ENCODE measurements at regions not wholly inside any gene's neighbourhood (a gene's known extent, or its start where the extent isn't known, plus 50 kb on each side); places are given as distances from the start of the nearest gene placed in this dataset.

- Histone ChIP-seq H2AK5ac (ENCODE audit: low read length) (no peak overlapping the region), H3K4ac (ENCODE audit: low read depth, low read length) (no peak overlapping the region), H3K36me3 (ENCODE audit: control insufficient read depth in 1 of 2, insufficient read depth in 2 of 2, low read length in 2 of 2) (no peaks in the 10 kb centered on the region), H3K79me2 (ENCODE audit: control insufficient read depth, insufficient read depth, low read length, poor library complexity) (no peaks in the 10 kb centered on the region), H2BK120ac (ENCODE audit: insufficient read depth, low read length, poor library complexity) (no peak overlapping the region), H3K4me1 (ENCODE audit: control insufficient read depth in 1 of 2, insufficient read depth in 2 of 2, low read length in 2 of 2) (no peaks in the 10 kb centered on the region), H4K12ac (ENCODE audit: low read depth, low read length) (no peak overlapping the region), H3K27me3 (ENCODE audit: insufficient read depth, low read length) (no peaks in the 10 kb centered on the region), H3K79me1 (ENCODE audit: low read length) (no peaks in the 10 kb centered on the region), H4K8ac (ENCODE audit: low read depth, low read length) (no peak overlapping the region), H3K9ac (ENCODE audit: low read length) (no peak overlapping the region), H3K14ac (ENCODE audit: low read length) (no peak overlapping the region), H4K91ac (ENCODE audit: low read depth, low read length) (no peak overlapping the region), H3K4me2 (ENCODE audit: low read length) (no peak overlapping the region), H3K23ac (ENCODE audit: low read length) (no peak overlapping the region), H2AFZ (ENCODE audit: insufficient read depth, low read length, poor library complexity) (no peak overlapping the region), H2BK5ac (ENCODE audit: low read depth, low read length, poor library complexity) (no peak overlapping the region), H3K27ac (ENCODE audit: low read depth, low read length) (no peak overlapping the region), H3K9me3 (ENCODE audit: insufficient read depth, low read depth, low read length) (no peaks in the 10 kb centered on the region), H2BK12ac (ENCODE audit: low read length) (no peak overlapping the region), H3K4me3 (ENCODE audit: low read depth, low read length) (no peak overlapping the region), H3K18ac (ENCODE audit: low read length) (no peak overlapping the region)
- WGBS (ENCODE audit: extremely low coverage, insufficient coverage, insufficient read length): no CpG with 5 or more reads among the region's 3 CpGs
- no peak for DNase-seq
Measured at GRCh38 chrX:99305573-99305972, 1104.5 kb downstream of the PCDH19 start.

- H4K8ac ChIP-seq (ENCODE audit: low read depth, low read length): no peak overlapping the region
- no peak overlapping the region for H3K18ac ChIP-seq (ENCODE audit: low read length)
- no peak overlapping the region for H3K23ac ChIP-seq (ENCODE audit: low read length)
- H3K9ac ChIP-seq (ENCODE audit: low read length): no peak overlapping the region
- no peaks in the 10 kb centered on the region for H3K27me3 ChIP-seq (ENCODE audit: insufficient read depth, low read length)
- peak in 1 of 2 donors; percentile 34 for DNase-seq
- H2AFZ ChIP-seq (ENCODE audit: insufficient read depth, low read length, poor library complexity): no peak overlapping the region
- H3K4me3 ChIP-seq (ENCODE audit: low read depth, low read length): no peak overlapping the region
- WGBS (ENCODE audit: extremely low coverage, insufficient coverage, insufficient read length): no CpG with 5 or more reads among the region's 2 CpGs
- no peaks in the 10 kb centered on the region for H3K4me1 ChIP-seq (ENCODE audit: control insufficient read depth in 1 of 2, insufficient read depth in 2 of 2, low read length in 2 of 2)
- H2BK12ac ChIP-seq (ENCODE audit: low read length): no peak overlapping the region
- H2BK5ac ChIP-seq (ENCODE audit: low read depth, low read length, poor library complexity): no peak overlapping the region
- H3K79me1 ChIP-seq (ENCODE audit: low read length): no peaks in the 10 kb centered on the region
- H4K91ac ChIP-seq (ENCODE audit: low read depth, low read length): no peak overlapping the region
- H3K9me3 ChIP-seq (ENCODE audit: insufficient read depth, low read depth, low read length): no peaks in the 10 kb centered on the region
- H3K14ac ChIP-seq (ENCODE audit: low read length): no peak overlapping the region
- H4K12ac ChIP-seq (ENCODE audit: low read depth, low read length): no peak overlapping the region
- H2BK120ac ChIP-seq (ENCODE audit: insufficient read depth, low read length, poor library complexity): no peak overlapping the region
- no peak overlapping the region for H3K4me2 ChIP-seq (ENCODE audit: low read length)
- no peaks in the 10 kb centered on the region for H3K79me2 ChIP-seq (ENCODE audit: control insufficient read depth, insufficient read depth, low read length, poor library complexity)
- no peak overlapping the region for H3K4ac ChIP-seq (ENCODE audit: low read depth, low read length)
- H3K27ac ChIP-seq (ENCODE audit: low read depth, low read length): no peak overlapping the region
- H3K36me3 ChIP-seq (ENCODE audit: control insufficient read depth in 1 of 2, insufficient read depth in 2 of 2, low read length in 2 of 2): no peaks in the 10 kb centered on the region
- H2AK5ac ChIP-seq (ENCODE audit: low read length): no peak overlapping the region
Measured at GRCh38 chrX:99301990-99302389, 1108.1 kb downstream of the PCDH19 start.

- Histone ChIP-seq H4K12ac (ENCODE audit: low read depth, low read length) (no peak overlapping the region), H3K27me3 (ENCODE audit: insufficient read depth, low read length) (no peaks in the 10 kb centered on the region), H2BK120ac (ENCODE audit: insufficient read depth, low read length, poor library complexity) (no peak overlapping the region), H3K23ac (ENCODE audit: low read length) (no peak overlapping the region), H3K18ac (ENCODE audit: low read length) (no peak overlapping the region), H2BK12ac (ENCODE audit: low read length) (no peak overlapping the region), H4K91ac (ENCODE audit: low read depth, low read length) (no peak overlapping the region), H3K4me3 (ENCODE audit: low read depth, low read length) (no peak overlapping the region), H3K14ac (ENCODE audit: low read length) (no peak overlapping the region), H2AK5ac (ENCODE audit: low read length) (no peak overlapping the region), H2AFZ (ENCODE audit: insufficient read depth, low read length, poor library complexity) (no peak overlapping the region), H3K36me3 (ENCODE audit: control insufficient read depth in 1 of 2, insufficient read depth in 2 of 2, low read length in 2 of 2) (no peaks in the 10 kb centered on the region), H2BK5ac (ENCODE audit: low read depth, low read length, poor library complexity) (no peak overlapping the region), H3K79me1 (ENCODE audit: low read length) (no peaks in the 10 kb centered on the region), H4K8ac (ENCODE audit: low read depth, low read length) (no peak overlapping the region), H3K27ac (ENCODE audit: low read depth, low read length) (no peak overlapping the region), H3K79me2 (ENCODE audit: control insufficient read depth, insufficient read depth, low read length, poor library complexity) (no peaks in the 10 kb centered on the region), H3K4me1 (ENCODE audit: control insufficient read depth in 1 of 2, insufficient read depth in 2 of 2, low read length in 2 of 2) (no peaks in the 10 kb centered on the region), H3K4ac (ENCODE audit: low read depth, low read length) (no peak overlapping the region), H3K9me3 (ENCODE audit: insufficient read depth, low read depth, low read length) (no peaks in the 10 kb centered on the region), H3K9ac (ENCODE audit: low read length) (no peak overlapping the region), H3K4me2 (ENCODE audit: low read length) (no peak overlapping the region)
- DNase-seq: no peak
- no CpG with 5 or more reads among the region's 8 CpGs for WGBS (ENCODE audit: extremely low coverage, insufficient coverage, insufficient read length)
Measured at GRCh38 chrX:99271641-99272040, 1138.4 kb downstream of the PCDH19 start.

- WGBS (ENCODE audit: extremely low coverage, insufficient coverage, insufficient read length): no CpG with 5 or more reads among the region's 2 CpGs
Measured at GRCh38 chrX:99266255-99266654, 1143.8 kb downstream of the PCDH19 start.

More at GRCh38 chrX:99266255-99266654, 1143.8 kb downstream of the PCDH19 start:
- H2BK5ac ChIP-seq (ENCODE audit: low read depth, low read length, poor library complexity): no peak overlapping the region
- H3K4ac ChIP-seq (ENCODE audit: low read depth, low read length): no peak overlapping the region
- H3K79me1 ChIP-seq (ENCODE audit: low read length): no peaks in the 10 kb centered on the region
- no peak overlapping the region for H2AK5ac ChIP-seq (ENCODE audit: low read length)
- DNase-seq: no peak
- H2BK12ac ChIP-seq (ENCODE audit: low read length): no peak overlapping the region
- H3K79me2 ChIP-seq (ENCODE audit: control insufficient read depth, insufficient read depth, low read length, poor library complexity): no peaks in the 10 kb centered on the region
- H3K4me2 ChIP-seq (ENCODE audit: low read length): no peak overlapping the region
- H3K9me3 ChIP-seq (ENCODE audit: insufficient read depth, low read depth, low read length): no peaks in the 10 kb centered on the region
- H3K18ac ChIP-seq (ENCODE audit: low read length): no peak overlapping the region
- no peaks in the 10 kb centered on the region for H3K27me3 ChIP-seq (ENCODE audit: insufficient read depth, low read length)
- H3K23ac ChIP-seq (ENCODE audit: low read length): no peak overlapping the region
- H3K14ac ChIP-seq (ENCODE audit: low read length): no peak overlapping the region
- H3K4me1 ChIP-seq (ENCODE audit: control insufficient read depth in 1 of 2, insufficient read depth in 2 of 2, low read length in 2 of 2): no peaks in the 10 kb centered on the region
- H3K27ac ChIP-seq (ENCODE audit: low read depth, low read length): no peak overlapping the region
- H3K4me3 ChIP-seq (ENCODE audit: low read depth, low read length): no peak overlapping the region
- H3K36me3 ChIP-seq (ENCODE audit: control insufficient read depth in 1 of 2, insufficient read depth in 2 of 2, low read length in 2 of 2): no peaks in the 10 kb centered on the region
- no peak overlapping the region for H3K9ac ChIP-seq (ENCODE audit: low read length)
- no peak overlapping the region for H2BK120ac ChIP-seq (ENCODE audit: insufficient read depth, low read length, poor library complexity)
- no peak overlapping the region for H4K12ac ChIP-seq (ENCODE audit: low read depth, low read length)
- H4K91ac ChIP-seq (ENCODE audit: low read depth, low read length): no peak overlapping the region
- H2AFZ ChIP-seq (ENCODE audit: insufficient read depth, low read length, poor library complexity): no peak overlapping the region
- no peak overlapping the region for H4K8ac ChIP-seq (ENCODE audit: low read depth, low read length)
